ENCODE measurements at regions not wholly inside any gene's neighbourhood (a gene's known extent, or its start where the extent isn't known, plus 50 kb on each side); places are given as distances from the start of the nearest gene placed in this dataset.

DNA sequence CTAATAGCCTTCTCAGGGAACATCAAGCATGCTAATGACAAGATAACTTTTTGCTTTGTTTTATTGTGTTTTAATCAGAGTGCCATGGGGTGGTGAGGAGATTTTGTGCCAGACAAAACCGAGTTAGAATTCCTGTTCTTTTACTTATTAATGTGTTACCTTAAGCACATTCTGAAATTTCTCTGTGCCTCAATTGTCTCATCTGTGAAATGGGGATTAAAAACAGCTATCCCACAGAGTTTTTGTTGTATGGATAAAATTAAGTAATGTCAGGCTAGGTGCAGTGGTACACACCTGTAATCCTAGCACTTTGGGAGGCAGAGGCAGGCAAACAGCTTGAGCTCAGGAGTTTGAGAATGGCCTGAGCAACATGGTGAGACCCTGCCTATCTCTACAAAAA, 138.0 kb downstream of the PROX1 start:
- TF ChIP-seq ZFP30 (CRISPR knock-in tag; IDR thresholded peaks at IDR 0.05) (no peak), CSDC2 (CRISPR knock-in tag; IDR thresholded peaks at IDR 0.05) (no peak), POU6F1 (CRISPR knock-in tag; IDR thresholded peaks at IDR 0.05; ENCODE audit: borderline replicate concordance, low read depth) (no peak), ZNF565 (CRISPR knock-in tag; conservative IDR thresholded peaks at IDR 0.05; ENCODE audit: low read depth) (no peak), ARNTL (CRISPR knock-in tag; IDR thresholded peaks at IDR 0.05; ENCODE audit: borderline replicate concordance, low read depth) (no peak), BACH2 (CRISPR knock-in tag; IDR thresholded peaks at IDR 0.05; ENCODE audit: borderline replicate concordance) (no peak), ZNF70 (CRISPR knock-in tag; IDR thresholded peaks at IDR 0.05) (no peak), PPARA (CRISPR knock-in tag; IDR thresholded peaks at IDR 0.05; ENCODE audit: borderline replicate concordance) (no peak), RARB (CRISPR knock-in tag; IDR thresholded peaks at IDR 0.05) (no peak), TCF4 (CRISPR knock-in tag; IDR thresholded peaks at IDR 0.05; ENCODE audit: borderline replicate concordance) (no peak), ZC3H10 (CRISPR knock-in tag; IDR thresholded peaks at IDR 0.05) (no peak), ZFP3 (CRISPR knock-in tag; IDR thresholded peaks at IDR 0.05) (no peak)
- no peak for ATAC-seq

DNA sequence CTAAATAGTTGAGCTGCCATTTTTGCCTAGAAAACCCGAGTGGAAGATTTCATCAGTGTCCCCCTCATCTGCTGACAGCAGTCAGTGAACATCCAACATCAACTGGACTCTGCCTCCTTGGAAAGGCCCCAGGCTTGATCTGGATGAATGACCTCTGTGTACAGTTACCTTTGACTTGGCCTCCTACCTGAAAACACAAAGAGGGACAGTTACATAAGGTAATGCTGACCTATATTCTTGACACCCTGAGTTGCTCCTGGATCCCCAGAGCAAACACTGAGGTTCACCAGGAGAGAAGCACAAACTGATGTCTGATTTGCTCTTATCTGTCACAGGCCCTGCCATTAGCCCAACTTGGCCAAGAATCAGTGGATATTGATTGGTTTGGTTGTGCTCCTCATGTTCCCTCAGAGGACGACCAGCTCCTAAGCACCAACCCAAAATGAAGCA, 138.9 kb downstream of the PROX1 start:
- TF ChIP-seq POU6F1 (CRISPR knock-in tag; IDR thresholded peaks at IDR 0.05; ENCODE audit: borderline replicate concordance, low read depth), result no peak
- no peak for TF ChIP-seq GLIS3 (CRISPR knock-in tag; IDR thresholded peaks at IDR 0.05)
- ATAC-seq, result no peak

DNA sequence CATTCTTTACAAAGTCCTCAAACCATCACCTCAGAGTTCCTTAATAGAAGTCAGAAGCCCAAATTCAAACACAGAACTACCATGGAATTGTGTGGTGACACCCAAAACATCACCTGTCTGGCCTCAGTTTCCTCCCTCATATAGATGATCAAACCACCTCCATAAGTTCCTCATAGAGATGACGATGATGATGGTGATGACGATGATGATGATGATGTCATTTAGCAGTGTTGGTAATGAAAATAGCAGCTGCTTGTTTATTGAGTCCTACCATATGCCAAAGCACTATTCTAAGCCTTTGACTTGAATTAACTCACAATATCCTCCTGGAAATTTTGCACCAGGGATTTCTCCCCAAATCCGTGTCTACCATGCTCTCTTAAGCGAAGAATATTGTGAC, 139.9 kb downstream of the PROX1 start:
- TF ChIP-seq, protein P1, sequence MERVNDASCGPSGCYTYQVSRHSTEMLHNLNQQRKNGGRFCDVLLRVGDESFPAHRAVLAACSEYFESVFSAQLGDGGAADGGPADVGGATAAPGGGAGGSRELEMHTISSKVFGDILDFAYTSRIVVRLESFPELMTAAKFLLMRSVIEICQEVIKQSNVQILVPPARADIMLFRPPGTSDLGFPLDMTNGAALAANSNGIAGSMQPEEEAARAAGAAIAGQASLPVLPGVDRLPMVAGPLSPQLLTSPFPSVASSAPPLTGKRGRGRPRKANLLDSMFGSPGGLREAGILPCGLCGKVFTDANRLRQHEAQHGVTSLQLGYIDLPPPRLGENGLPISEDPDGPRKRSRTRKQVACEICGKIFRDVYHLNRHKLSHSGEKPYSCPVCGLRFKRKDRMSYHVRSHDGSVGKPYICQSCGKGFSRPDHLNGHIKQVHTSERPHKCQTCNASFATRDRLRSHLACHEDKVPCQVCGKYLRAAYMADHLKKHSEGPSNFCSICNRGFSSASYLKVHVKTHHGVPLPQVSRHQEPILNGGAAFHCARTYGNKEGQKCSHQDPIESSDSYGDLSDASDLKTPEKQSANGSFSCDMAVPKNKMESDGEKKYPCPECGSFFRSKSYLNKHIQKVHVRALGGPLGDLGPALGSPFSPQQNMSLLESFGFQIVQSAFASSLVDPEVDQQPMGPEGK (CRISPR knock-in tag; IDR thresholded peaks at IDR 0.05; ENCODE audit: borderline replicate concordance), result no peak
- TF ChIP-seq ZNF565 (CRISPR knock-in tag; conservative IDR thresholded peaks at IDR 0.05; ENCODE audit: low read depth), result no peak
- TF ChIP-seq, protein P2, sequence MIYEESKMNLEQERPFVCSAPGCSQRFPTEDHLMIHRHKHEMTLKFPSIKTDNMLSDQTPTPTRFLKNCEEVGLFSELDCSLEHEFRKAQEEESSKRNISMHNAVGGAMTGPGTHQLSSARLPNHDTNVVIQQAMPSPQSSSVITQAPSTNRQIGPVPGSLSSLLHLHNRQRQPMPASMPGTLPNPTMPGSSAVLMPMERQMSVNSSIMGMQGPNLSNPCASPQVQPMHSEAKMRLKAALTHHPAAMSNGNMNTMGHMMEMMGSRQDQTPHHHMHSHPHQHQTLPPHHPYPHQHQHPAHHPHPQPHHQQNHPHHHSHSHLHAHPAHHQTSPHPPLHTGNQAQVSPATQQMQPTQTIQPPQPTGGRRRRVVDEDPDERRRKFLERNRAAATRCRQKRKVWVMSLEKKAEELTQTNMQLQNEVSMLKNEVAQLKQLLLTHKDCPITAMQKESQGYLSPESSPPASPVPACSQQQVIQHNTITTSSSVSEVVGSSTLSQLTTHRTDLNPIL (CRISPR knock-in tag; IDR thresholded peaks at IDR 0.05; ENCODE audit: low read depth), result no peak
- TF ChIP-seq POU6F1 (CRISPR knock-in tag; IDR thresholded peaks at IDR 0.05; ENCODE audit: borderline replicate concordance, low read depth), result no peak
- TF ChIP-seq CSDC2 (CRISPR knock-in tag; IDR thresholded peaks at IDR 0.05), result no peak
- TF ChIP-seq ZNF8 (CRISPR knock-in tag; IDR thresholded peaks at IDR 0.05), result no peak
- TF ChIP-seq, protein P3, sequence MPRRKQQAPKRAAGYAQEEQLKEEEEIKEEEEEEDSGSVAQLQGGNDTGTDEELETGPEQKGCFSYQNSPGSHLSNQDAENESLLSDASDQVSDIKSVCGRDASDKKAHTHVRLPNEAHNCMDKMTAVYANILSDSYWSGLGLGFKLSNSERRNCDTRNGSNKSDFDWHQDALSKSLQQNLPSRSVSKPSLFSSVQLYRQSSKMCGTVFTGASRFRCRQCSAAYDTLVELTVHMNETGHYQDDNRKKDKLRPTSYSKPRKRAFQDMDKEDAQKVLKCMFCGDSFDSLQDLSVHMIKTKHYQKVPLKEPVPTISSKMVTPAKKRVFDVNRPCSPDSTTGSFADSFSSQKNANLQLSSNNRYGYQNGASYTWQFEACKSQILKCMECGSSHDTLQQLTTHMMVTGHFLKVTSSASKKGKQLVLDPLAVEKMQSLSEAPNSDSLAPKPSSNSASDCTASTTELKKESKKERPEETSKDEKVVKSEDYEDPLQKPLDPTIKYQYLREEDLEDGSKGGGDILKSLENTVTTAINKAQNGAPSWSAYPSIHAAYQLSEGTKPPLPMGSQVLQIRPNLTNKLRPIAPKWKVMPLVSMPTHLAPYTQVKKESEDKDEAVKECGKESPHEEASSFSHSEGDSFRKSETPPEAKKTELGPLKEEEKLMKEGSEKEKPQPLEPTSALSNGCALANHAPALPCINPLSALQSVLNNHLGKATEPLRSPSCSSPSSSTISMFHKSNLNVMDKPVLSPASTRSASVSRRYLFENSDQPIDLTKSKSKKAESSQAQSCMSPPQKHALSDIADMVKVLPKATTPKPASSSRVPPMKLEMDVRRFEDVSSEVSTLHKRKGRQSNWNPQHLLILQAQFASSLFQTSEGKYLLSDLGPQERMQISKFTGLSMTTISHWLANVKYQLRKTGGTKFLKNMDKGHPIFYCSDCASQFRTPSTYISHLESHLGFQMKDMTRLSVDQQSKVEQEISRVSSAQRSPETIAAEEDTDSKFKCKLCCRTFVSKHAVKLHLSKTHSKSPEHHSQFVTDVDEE (CRISPR knock-in tag; IDR thresholded peaks at IDR 0.05), result no peak
- TF ChIP-seq ZNF70 (CRISPR knock-in tag; IDR thresholded peaks at IDR 0.05), result no peak
- TF ChIP-seq ZFP30 (CRISPR knock-in tag; IDR thresholded peaks at IDR 0.05), result no peak
- no peak for TF ChIP-seq RARB (CRISPR knock-in tag; IDR thresholded peaks at IDR 0.05)
- no peak for TF ChIP-seq TCF4 (CRISPR knock-in tag; IDR thresholded peaks at IDR 0.05; ENCODE audit: borderline replicate concordance)
- no peak for ATAC-seq

Data from SK-N-SH treated with all-trans-retinoic acid at 6 μM for 48 hours (cell line).